IMR-90 (cell line): ENCODE measurements at regions not wholly inside any gene's neighbourhood (a gene's known extent, or its start where the extent isn't known, plus 50 kb on each side); places are given as distances from the start of the nearest gene placed in this dataset.

Experiments
- ATAC-seq: fragments of 200-7000 bp; cut with Tn5 transposase; 2 replicates; pipeline ENCODE4 v1.9.1; 2020; ENCODE audit warnings: low read depth, mild to moderate bottlenecking, moderate library complexity
- BruUV-seq: library from RNA; stranded (reverse); fragments of 400-500 nt; replicated peaks from 2 replicates; lab custom pipeline; 2021; lab: Mats Ljungman, UMichigan
- CTCF ChIA-PET: fragments of 300-600 bp; formaldehyde crosslinking; extraction: SDS; loops from one replicate; lab custom pipeline; 2021; ENCODE audit warnings: antibody characterized with exemption; lab: Yijun Ruan, JAX
- POLR2A ChIA-PET: fragments of 300-600 bp; sonication (Branson Sonifier 250); formaldehyde crosslinking; loops from one replicate; lab custom pipeline; 2022; ENCODE audit warnings: antibody characterized with exemption; ENCODE audit not compliant: unreplicated experiment; lab: Charles Lee
- DNase-seq: peaks from one replicate; pipeline ENCODE4 v3.0.0; 2013
- H2AFZ ChIP-seq: replicated peaks from 2 replicates; pipeline ENCODE3; 2013; ENCODE audit warnings: low read length, mild to moderate bottlenecking; ENCODE audit not compliant: poor library complexity
- H2AK5ac ChIP-seq: 2 replicates; pipeline ENCODE4 v1.6.1; 2013; ENCODE audit warnings: low read depth, low read length, inconsistent platforms
- H2AK9ac ChIP-seq: replicated peaks from 2 replicates; pipeline ENCODE3; 2013; ENCODE audit warnings: mild to moderate bottlenecking, low read depth, low read length, moderate library complexity; ENCODE audit not compliant: poor library complexity
- H2BK120ac ChIP-seq: 2 replicates; pipeline ENCODE4 v1.6.1; 2013; ENCODE audit warnings: low read depth, low read length, inconsistent platforms
- H2BK15ac ChIP-seq: 3 replicates; pipeline ENCODE4 v1.6.1; 2013; ENCODE audit warnings: low read depth, low read length, inconsistent platforms
- H2BK20ac ChIP-seq: 2 replicates; pipeline ENCODE4 v1.6.1; 2013; ENCODE audit warnings: low read depth, mild to moderate bottlenecking, inconsistent platforms, low read length, moderate library complexity
- H2BK5ac ChIP-seq: 2 replicates; pipeline ENCODE4 v1.6.1; 2013; ENCODE audit warnings: mild to moderate bottlenecking, low read depth, low read length, inconsistent platforms; ENCODE audit not compliant: poor library complexity, severe bottlenecking
- H3K14ac ChIP-seq: replicated peaks from 2 replicates; pipeline ENCODE4 v1.6.1; 2013; ENCODE audit warnings: low read depth, low read length, inconsistent platforms
- H3K18ac ChIP-seq: 2 replicates; pipeline ENCODE4 v1.6.1; 2013; ENCODE audit warnings: low read depth, low read length, control low read depth
- H3K23ac ChIP-seq: 2 replicates; pipeline ENCODE4 v1.6.1; 2013; ENCODE audit warnings: low read depth, low read length, inconsistent platforms
- H3K27ac ChIP-seq: 2 replicates; pipeline ENCODE4 v1.5.1; 2013; ENCODE audit warnings: mild to moderate bottlenecking, control low read depth, low read length; ENCODE audit not compliant: insufficient read depth
- H3K27me3 ChIP-seq: 2 replicates; pipeline ENCODE4 v1.6.1; 2013; ENCODE audit warnings: low read length; ENCODE audit not compliant: control insufficient read depth, insufficient read depth
- H3K36me3 ChIP-seq: 2 replicates; pipeline ENCODE4 v1.6.1; 2013; ENCODE audit warnings: low read length, mixed read lengths; ENCODE audit not compliant: control insufficient read depth, insufficient read depth
- H3K4ac ChIP-seq: 2 replicates; pipeline ENCODE4 v1.6.1; 2013; ENCODE audit warnings: low read depth, low read length, inconsistent platforms
- H3K4me1 ChIP-seq: 2 replicates; pipeline ENCODE4 v1.6.1; 2013; ENCODE audit warnings: low read length, mixed read lengths; ENCODE audit not compliant: control insufficient read depth, insufficient read depth
- H3K4me2 ChIP-seq: 2 replicates; pipeline ENCODE4 v1.6.1; 2013; ENCODE audit warnings: low read depth, mild to moderate bottlenecking, control low read depth, low read length, moderate library complexity
- H3K4me3 ChIP-seq: 2 replicates; pipeline ENCODE4 v1.5.1; 2013; ENCODE audit warnings: low read depth, mild to moderate bottlenecking, control low read depth, low read length, moderate library complexity; ENCODE audit not compliant: insufficient read depth
- H3K56ac ChIP-seq: 2 replicates; pipeline ENCODE4 v1.6.1; 2013; ENCODE audit warnings: low read length, inconsistent platforms; ENCODE audit not compliant: insufficient read depth; ENCODE audit errors: extremely low read depth
- H3K79me1 ChIP-seq, 2 experiments: 2 replicates each; pipeline ENCODE4 v1.6.1; 2013; ENCODE audit warnings: low read length in 2 of 2, inconsistent platforms in 1 of 2, low read depth in 1 of 2
- H3K9ac ChIP-seq: 2 replicates; pipeline ENCODE4 v1.6.1; 2013; ENCODE audit warnings: low read depth, low read length, control low read depth
- H3K9me1 ChIP-seq: 2 replicates; pipeline ENCODE4 v1.6.1; 2013; ENCODE audit warnings: low read length, inconsistent platforms; ENCODE audit not compliant: insufficient read depth
- H3K9me3 ChIP-seq: 2 replicates; pipeline ENCODE4 v1.6.1; 2013; ENCODE audit warnings: low read length; ENCODE audit not compliant: control insufficient read depth, insufficient read depth
- H4K20me1 ChIP-seq: 2 replicates; pipeline ENCODE4 v1.6.1; 2013; ENCODE audit warnings: low read length, inconsistent platforms; ENCODE audit not compliant: insufficient read depth
- H4K5ac ChIP-seq: 2 replicates; pipeline ENCODE4 v1.6.1; 2013; ENCODE audit warnings: mild to moderate bottlenecking, low read depth, low read length, control low read depth
- H4K8ac ChIP-seq, 2 experiments: 2 replicates each; pipeline ENCODE4 v1.6.1; 2013; ENCODE audit warnings: low read depth in 2 of 2, low read length in 2 of 2, control low read depth in 1 of 2, inconsistent platforms in 1 of 2
- H4K91ac ChIP-seq: 2 replicates; pipeline ENCODE4 v1.6.1; 2013; ENCODE audit warnings: low read depth, low read length, inconsistent platforms; ENCODE audit not compliant: insufficient read depth
- BHLHE40 ChIP-seq: fragments of 150-350 bp; IDR thresholded peaks from 2 replicates; pipeline ENCODE4 v1.6.1; 2016; ENCODE audit warnings: mild to moderate bottlenecking, low read depth, low read length
- CEBPB ChIP-seq: IDR thresholded peaks from 2 replicates; pipeline ENCODE4 v1.6.1; 2012; ENCODE audit warnings: low read depth, low read length, improper control_type of control experiment
- CHD1 ChIP-seq: IDR thresholded peaks from 2 replicates; pipeline ENCODE4 v1.6.1; 2012; ENCODE audit warnings: low read depth, low read length, improper control_type of control experiment
- FOS ChIP-seq: fragments of 150-350 bp; IDR thresholded peaks from 2 replicates; pipeline ENCODE4 v1.6.1; 2016; ENCODE audit warnings: low read depth, low read length
- MAFK ChIP-seq: IDR thresholded peaks from 2 replicates; pipeline ENCODE4 v1.6.1; 2012; ENCODE audit warnings: low read depth, low read length, improper control_type of control experiment
- MAZ ChIP-seq: IDR thresholded peaks from 2 replicates; pipeline ENCODE4 v1.6.1; 2012; ENCODE audit warnings: low read depth, mild to moderate bottlenecking, low read length, improper control_type of control experiment, moderate library complexity, borderline replicate concordance
- MXI1 ChIP-seq: IDR thresholded peaks from 2 replicates; pipeline ENCODE4 v1.6.1; 2012; ENCODE audit warnings: low read depth, mild to moderate bottlenecking, low read length, moderate library complexity, borderline replicate concordance
- NFE2L2 ChIP-seq: fragments of 150-350 bp; IDR thresholded peaks from 2 replicates; pipeline ENCODE4 v1.6.1; 2016; ENCODE audit warnings: low read depth, mild to moderate bottlenecking, low read length
- POLR2A ChIP-seq: IDR thresholded peaks from 2 replicates; pipeline ENCODE4 v1.6.1; 2012; ENCODE audit warnings: mild to moderate bottlenecking, low read depth, low read length
- RAD21 ChIP-seq: IDR thresholded peaks from 2 replicates; pipeline ENCODE4 v1.6.1; 2012; ENCODE audit warnings: low read length, improper control_type of control experiment
- RCOR1 ChIP-seq: IDR thresholded peaks from 2 replicates; pipeline ENCODE4 v1.6.1; 2012; ENCODE audit warnings: mild to moderate bottlenecking, low read length, improper control_type of control experiment; ENCODE audit not compliant: insufficient replicate concordance
- RFX5 ChIP-seq: IDR thresholded peaks from 2 replicates; pipeline ENCODE4 v1.8.0; 2012; ENCODE audit warnings: low read depth, mild to moderate bottlenecking, low read length, moderate library complexity
- SMC3 ChIP-seq: fragments of 150-350 bp; IDR thresholded peaks from 2 replicates; pipeline ENCODE4 v1.6.1; 2016; ENCODE audit warnings: low read depth, mild to moderate bottlenecking, antibody characterized with exemption, low read length, moderate library complexity
- WGBS, 2 experiments: methylation state at CpG; one replicate each; pipeline versions ENCODE4 v1.1.5 to v1.1.7; 2013; ENCODE audit warnings: missing lambda C conversion rate in 2 of 2; ENCODE audit not compliant: insufficient read length in 1 of 2; ENCODE audit errors: extremely low coverage in 2 of 2; 5-methylcytosine and 5-hydroxymethylcytosine counted together
- dilution Hi-C: fragments of 300-500 bp; cut with HindIII; formaldehyde crosslinking; loops from one replicate; pipeline ENCODE4 v1.14.3; 2018; ENCODE audit warnings: low sequenced_read_pairs; ENCODE audit not compliant: unreplicated experiment
- in situ Hi-C: fragments of 300-500 bp; cut with MboI; formaldehyde crosslinking; loops from 3 replicates; pipeline ENCODE4 v1.14.3; 2019; ENCODE audit warnings: low sequenced_read_pairs, inconsistent platforms, mixed read lengths
- intact Hi-C: fragments of 100-400 bp; cut with micrococcal nuclease; formaldehyde crosslinking; loops from 2 replicates; pipeline ENCODE4 v1.10.0; 2022
- TF ChIP-seq, protein P1 (sequence below): conservative IDR thresholded peaks from 2 replicates; pipeline ENCODE4 v1.5.1; 2012; ENCODE audit warnings: mild to moderate bottlenecking, low read depth, low read length, improper control_type of control experiment
- TF ChIP-seq, protein P2 (sequence below): fragments of 150-350 bp; IDR thresholded peaks from 2 replicates; pipeline ENCODE4 v1.6.1; 2017; ENCODE audit warnings: mild to moderate bottlenecking, antibody characterized with exemption, low read length, low read depth
- TF ChIP-seq, protein P3 (sequence below): fragments of 150-350 bp; IDR thresholded peaks from 2 replicates; pipeline ENCODE4 v1.6.1; 2016; ENCODE audit warnings: low read depth, mild to moderate bottlenecking, low read length, moderate library complexity, borderline replicate concordance

DNA sequence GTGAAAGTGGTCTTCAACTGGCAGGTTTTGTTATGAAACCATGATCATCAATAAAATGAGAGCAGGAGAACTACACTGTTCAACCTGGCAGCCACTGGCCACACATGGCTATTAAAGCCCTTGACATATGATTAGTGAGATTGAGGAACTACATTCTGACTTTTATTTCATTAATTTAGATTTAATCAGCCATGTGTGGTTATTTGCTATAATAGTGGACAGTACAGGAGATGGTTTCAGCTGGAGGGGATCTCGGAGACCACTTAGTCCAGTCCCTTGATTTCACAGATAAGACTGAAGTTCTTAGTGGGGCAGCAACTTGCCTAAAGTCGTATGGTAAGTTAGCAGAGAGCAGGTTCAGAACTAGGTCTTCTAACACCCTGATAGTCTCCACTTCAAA is 111.7 kb upstream of the BMPER start:
- Histone ChIP-seq H3K79me1 (no peaks in the 10 kb centered on the region), H3K4me2 (no peak overlapping the region), H2BK5ac (no peak overlapping the region), H3K56ac (no peak overlapping the region), H2AK9ac (no peak overlapping the region), H3K27me3 (peaks cover 2% of the 10 kb centered on the region), H2AFZ (no peak overlapping the region), H2BK20ac (no peak overlapping the region), H3K18ac (no peak overlapping the region), H2BK120ac (no peak overlapping the region), H3K9ac (no peak overlapping the region), H3K9me3 (no peaks in the 10 kb centered on the region; the same call in 1 of the 2 replicates), H3K4me3 (no peak overlapping the region), H3K9me1 (no peaks in the 10 kb centered on the region), H4K20me1 (no peaks in the 10 kb centered on the region), H4K8ac (no peak overlapping the region), H3K36me3 (no peaks in the 10 kb centered on the region), H2BK15ac (no peak overlapping the region), H3K4ac (no peak overlapping the region), H4K5ac (no peak overlapping the region), H4K91ac (no peak overlapping the region), H3K4me1 (no peaks in the 10 kb centered on the region), H3K14ac (no peak overlapping the region), H3K27ac (no peak overlapping the region), H3K23ac (no peak overlapping the region), H2AK5ac (no peak overlapping the region)
- BruUV-seq, result no TSS peak
- TF ChIP-seq MAZ (no peak), FOS (no peak), POLR2A (no peak), MAFK (no peak), BHLHE40 (no peak), RFX5 (no peak), CEBPB (no peak), MXI1 (no peak), RCOR1 (no peak), NFE2L2 (no peak), CHD1 (no peak), RAD21 (no peak), SMC3 (no peak)
- TF ChIP-seq, protein P1, sequence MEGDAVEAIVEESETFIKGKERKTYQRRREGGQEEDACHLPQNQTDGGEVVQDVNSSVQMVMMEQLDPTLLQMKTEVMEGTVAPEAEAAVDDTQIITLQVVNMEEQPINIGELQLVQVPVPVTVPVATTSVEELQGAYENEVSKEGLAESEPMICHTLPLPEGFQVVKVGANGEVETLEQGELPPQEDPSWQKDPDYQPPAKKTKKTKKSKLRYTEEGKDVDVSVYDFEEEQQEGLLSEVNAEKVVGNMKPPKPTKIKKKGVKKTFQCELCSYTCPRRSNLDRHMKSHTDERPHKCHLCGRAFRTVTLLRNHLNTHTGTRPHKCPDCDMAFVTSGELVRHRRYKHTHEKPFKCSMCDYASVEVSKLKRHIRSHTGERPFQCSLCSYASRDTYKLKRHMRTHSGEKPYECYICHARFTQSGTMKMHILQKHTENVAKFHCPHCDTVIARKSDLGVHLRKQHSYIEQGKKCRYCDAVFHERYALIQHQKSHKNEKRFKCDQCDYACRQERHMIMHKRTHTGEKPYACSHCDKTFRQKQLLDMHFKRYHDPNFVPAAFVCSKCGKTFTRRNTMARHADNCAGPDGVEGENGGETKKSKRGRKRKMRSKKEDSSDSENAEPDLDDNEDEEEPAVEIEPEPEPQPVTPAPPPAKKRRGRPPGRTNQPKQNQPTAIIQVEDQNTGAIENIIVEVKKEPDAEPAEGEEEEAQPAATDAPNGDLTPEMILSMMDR, result no peak
- TF ChIP-seq, protein P2, sequence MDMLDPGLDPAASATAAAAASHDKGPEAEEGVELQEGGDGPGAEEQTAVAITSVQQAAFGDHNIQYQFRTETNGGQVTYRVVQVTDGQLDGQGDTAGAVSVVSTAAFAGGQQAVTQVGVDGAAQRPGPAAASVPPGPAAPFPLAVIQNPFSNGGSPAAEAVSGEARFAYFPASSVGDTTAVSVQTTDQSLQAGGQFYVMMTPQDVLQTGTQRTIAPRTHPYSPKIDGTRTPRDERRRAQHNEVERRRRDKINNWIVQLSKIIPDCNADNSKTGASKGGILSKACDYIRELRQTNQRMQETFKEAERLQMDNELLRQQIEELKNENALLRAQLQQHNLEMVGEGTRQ, result no peak
- TF ChIP-seq, protein P3, sequence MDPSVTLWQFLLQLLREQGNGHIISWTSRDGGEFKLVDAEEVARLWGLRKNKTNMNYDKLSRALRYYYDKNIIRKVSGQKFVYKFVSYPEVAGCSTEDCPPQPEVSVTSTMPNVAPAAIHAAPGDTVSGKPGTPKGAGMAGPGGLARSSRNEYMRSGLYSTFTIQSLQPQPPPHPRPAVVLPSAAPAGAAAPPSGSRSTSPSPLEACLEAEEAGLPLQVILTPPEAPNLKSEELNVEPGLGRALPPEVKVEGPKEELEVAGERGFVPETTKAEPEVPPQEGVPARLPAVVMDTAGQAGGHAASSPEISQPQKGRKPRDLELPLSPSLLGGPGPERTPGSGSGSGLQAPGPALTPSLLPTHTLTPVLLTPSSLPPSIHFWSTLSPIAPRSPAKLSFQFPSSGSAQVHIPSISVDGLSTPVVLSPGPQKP, result no peak
- in situ Hi-C loops (no loop called here), dilution Hi-C loops (no loop called here), intact Hi-C loops (no loop called here)
- POLR2A ChIA-PET, result no interaction called here
- ATAC-seq (no peak), DNase-seq (no peak)
- WGBS, 2 experiments, result no CpG with 5 or more reads among the region's 2 CpGs
- CTCF ChIA-PET, result no interaction called here
